PC-3 (cell line): ENCODE measurements at regions not wholly inside any gene's neighbourhood (a gene's known extent, or its start where the extent isn't known, plus 50 kb on each side); places are given as distances from the start of the nearest gene placed in this dataset.

Experiments used
- EZH2 ChIP-seq: fragments of 300-600 bp; sonication (generic); IDR thresholded peaks from one replicate; pipeline ENCODE4 v1.6.1; 2017; ENCODE audit warnings: antibody characterized with exemption, mild to moderate bottlenecking, low read length; ENCODE audit not compliant: unreplicated experiment
- EZH2phosphoT487 ChIP-seq: fragments of 300-600 bp; sonication (generic); IDR thresholded peaks from 2 replicates; pipeline ENCODE4 v1.6.1; 2018; ENCODE audit warnings: mild to moderate bottlenecking, antibody characterized with exemption, low read length, borderline replicate concordance
- TF ChIP-seq, protein P1 (sequence below): fragments of 300-600 bp; sonication (generic); conservative IDR thresholded peaks from 2 replicates; pipeline ENCODE4 v1.5.1; 2017; ENCODE audit warnings: antibody characterized with exemption, low read depth, mild to moderate bottlenecking, low read length

DNA sequence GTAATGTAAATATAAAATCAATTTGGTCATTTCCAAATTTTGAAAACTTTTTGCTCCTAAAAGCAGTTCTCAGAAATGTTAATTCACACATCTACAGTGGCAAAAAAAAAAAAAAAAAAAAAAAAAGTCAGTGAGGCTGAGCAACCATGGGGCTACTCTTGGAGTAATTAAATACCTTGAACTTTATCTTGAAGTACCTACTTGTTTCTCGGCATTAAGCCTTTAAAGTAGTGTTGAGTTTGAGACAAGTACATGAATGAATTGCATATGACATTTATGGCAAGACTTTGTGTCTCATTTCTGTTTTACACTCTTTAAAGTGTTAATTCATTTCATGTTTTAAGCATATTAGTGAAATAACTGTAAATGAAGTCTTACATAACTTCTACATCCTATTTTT is 613.3 kb downstream of the XIRP2 start:
- TF ChIP-seq, protein P1, sequence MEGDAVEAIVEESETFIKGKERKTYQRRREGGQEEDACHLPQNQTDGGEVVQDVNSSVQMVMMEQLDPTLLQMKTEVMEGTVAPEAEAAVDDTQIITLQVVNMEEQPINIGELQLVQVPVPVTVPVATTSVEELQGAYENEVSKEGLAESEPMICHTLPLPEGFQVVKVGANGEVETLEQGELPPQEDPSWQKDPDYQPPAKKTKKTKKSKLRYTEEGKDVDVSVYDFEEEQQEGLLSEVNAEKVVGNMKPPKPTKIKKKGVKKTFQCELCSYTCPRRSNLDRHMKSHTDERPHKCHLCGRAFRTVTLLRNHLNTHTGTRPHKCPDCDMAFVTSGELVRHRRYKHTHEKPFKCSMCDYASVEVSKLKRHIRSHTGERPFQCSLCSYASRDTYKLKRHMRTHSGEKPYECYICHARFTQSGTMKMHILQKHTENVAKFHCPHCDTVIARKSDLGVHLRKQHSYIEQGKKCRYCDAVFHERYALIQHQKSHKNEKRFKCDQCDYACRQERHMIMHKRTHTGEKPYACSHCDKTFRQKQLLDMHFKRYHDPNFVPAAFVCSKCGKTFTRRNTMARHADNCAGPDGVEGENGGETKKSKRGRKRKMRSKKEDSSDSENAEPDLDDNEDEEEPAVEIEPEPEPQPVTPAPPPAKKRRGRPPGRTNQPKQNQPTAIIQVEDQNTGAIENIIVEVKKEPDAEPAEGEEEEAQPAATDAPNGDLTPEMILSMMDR: no peak
- TF ChIP-seq EZH2phosphoT487: no peak
- no peak for TF ChIP-seq EZH2
